Testis (tissue), 2 donors: ENCODE measurements at regions not wholly inside any gene's neighbourhood (a gene's known extent, or its start where the extent isn't known, plus 50 kb on each side); places are given as distances from the start of the nearest gene placed in this dataset.

ENCODE experiments used
- CTCF ChIP-seq, 3 experiments: fragments of 450-650 bp in 2 of 3; fragments of 200-600 bp in 1 of 3; sonication (generic) in 1 of 3; IDR thresholded peaks; one replicate each; pipeline ENCODE4 v1.5.1; 2016 to 2019; ENCODE audit warnings: antibody characterized with exemption in 3 of 3, mild to moderate bottlenecking in 2 of 3, moderate library complexity in 1 of 3
- POLR2A ChIP-seq: fragments of 450-650 bp; IDR thresholded peaks from one replicate; pipeline ENCODE4 v1.6.1; 2017; ENCODE audit warnings: antibody characterized with exemption, mild to moderate bottlenecking, moderate library complexity

GRCh38 chr4:13316354-13316753, 167.8 kb downstream of the RAB28 start:
- TF ChIP-seq POLR2A (no peak), CTCF (IDR thresholded peaks at IDR 0.05) (no peak)
